PC-9 (cell line): ENCODE measurements at regions not wholly inside any gene's neighbourhood (a gene's known extent, or its start where the extent isn't known, plus 50 kb on each side); places are given as distances from the start of the nearest gene placed in this dataset.

ENCODE experiments used
- CTCF ChIP-seq: fragments of 200-600 bp; sonication (generic); conservative IDR thresholded peaks from 2 replicates; pipeline ENCODE4 v1.6.1; 2017; ENCODE audit warnings: mixed run types, antibody characterized with exemption, mild to moderate bottlenecking, moderate library complexity
- EZH2 ChIP-seq: fragments of 200-600 bp; sonication (generic); IDR thresholded peaks from 2 replicates; pipeline ENCODE4 v1.8.0; 2017; ENCODE audit warnings: antibody characterized with exemption, low read depth

GRCh38 chr12:30568453-30568852, 127.2 kb downstream of the IPO8 start:
- TF ChIP-seq CTCF: no peak
- no peak for TF ChIP-seq EZH2
